Gastroesophageal sphincter (tissue), 3 donors: ENCODE measurements at regions not wholly inside any gene's neighbourhood (a gene's known extent, or its start where the extent isn't known, plus 50 kb on each side); places are given as distances from the start of the nearest gene placed in this dataset.

ENCODE experiments used
- CTCF ChIP-seq, 4 experiments: fragments of 200-600 bp in 2 of 4; fragments of 450-650 bp in 2 of 4; sonication (generic) in 1 of 4; IDR thresholded peaks; one replicate each; pipeline ENCODE4 v1.5.1; 2017 to 2019; ENCODE audit warnings: antibody characterized with exemption in 4 of 4, mild to moderate bottlenecking in 2 of 4, moderate library complexity in 2 of 4
- EP300 ChIP-seq: sonication (generic); formaldehyde crosslinking; IDR thresholded peaks from one replicate; pipeline ENCODE4 v1.6.1; 2017; ENCODE audit warnings: antibody characterized with exemption, mild to moderate bottlenecking

- TF ChIP-seq EP300 (no peak), CTCF (IDR thresholded peaks at IDR 0.05) (no peak)
These were observed 416.9 kb upstream of the SMARCA2 start for GRCh38 chr9:1598270-1598669.
